ENCODE measurements at regions not wholly inside any gene's neighbourhood (a gene's known extent, or its start where the extent isn't known, plus 50 kb on each side); places are given as distances from the start of the nearest gene placed in this dataset.
"Not testable (repeated sequence)": the region's sequence is repeated elsewhere in the genome, so short reads cannot be mapped to it uniquely, and the experiment has no call there.

DNA sequence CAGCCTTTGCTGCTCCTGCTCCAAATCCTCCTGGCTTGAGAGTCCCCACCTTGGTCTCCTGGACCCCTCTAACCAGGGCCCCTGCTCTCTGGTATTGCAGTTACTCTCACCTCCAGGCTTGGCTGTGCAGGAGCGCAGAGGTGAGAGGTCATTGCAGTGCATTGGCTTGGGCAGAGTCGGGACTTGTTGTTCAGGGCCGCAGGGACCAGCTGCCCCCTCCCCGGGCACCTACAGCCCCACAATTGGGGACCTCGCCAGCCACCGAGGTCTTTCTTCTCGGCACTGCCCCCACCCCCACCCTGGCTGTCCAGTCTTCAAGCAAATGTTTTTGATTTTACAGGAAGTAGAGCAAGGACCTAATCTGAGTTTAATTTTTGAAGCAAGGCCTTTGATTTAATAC is 65.5 kb upstream of the FGF3 start:
- DNase-seq (ENCODE audit: low spot score): no peak

- no peak for DNase-seq (ENCODE audit: low spot score)
Observed at GRCh38 chr11:69887330-69887729, 68.1 kb upstream of the FGF3 start.

- DNase-seq (ENCODE audit: low spot score): no peak
Observed at GRCh38 chr11:69887841-69888427, 68.7 kb upstream of the FGF3 start.

DNA sequence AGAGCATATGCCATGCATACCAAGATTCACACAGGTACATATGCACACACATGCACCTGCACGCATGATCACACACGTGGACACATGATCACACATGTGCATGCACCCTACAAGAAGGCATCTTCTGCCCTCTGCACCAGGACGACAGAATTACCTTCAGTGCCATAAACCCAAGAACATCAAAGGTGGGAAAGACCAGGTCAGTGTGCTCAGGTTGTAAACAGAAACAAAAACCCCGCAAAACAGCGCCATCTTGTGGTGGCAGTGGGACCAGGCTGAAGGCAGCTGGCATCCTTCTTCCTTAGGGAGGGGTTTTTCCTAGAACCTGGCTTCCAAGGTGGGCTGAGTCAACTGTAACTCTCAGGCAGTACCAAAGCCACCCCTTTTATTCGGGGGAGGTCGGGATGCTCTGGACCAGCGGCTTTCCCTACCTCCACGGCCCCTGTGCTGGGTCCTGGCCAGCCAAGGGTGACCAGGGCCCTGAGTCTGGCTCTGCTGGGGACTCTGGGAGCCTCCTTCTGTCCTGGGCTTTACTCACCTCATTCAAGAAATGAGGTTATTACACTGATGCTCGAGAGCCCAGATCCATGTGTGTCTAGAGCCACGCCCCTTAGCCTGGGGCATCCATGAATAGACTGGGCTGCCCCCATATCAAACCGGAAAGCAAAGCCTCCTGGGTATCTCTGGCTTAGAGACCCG is 69.4 kb upstream of the FGF3 start:
- peak; percentile 51 for DNase-seq (ENCODE audit: low spot score)

- DNase-seq (ENCODE audit: low spot score): no peak
Observed at GRCh38 chr11:69889400-69890318, 70.4 kb upstream of the FGF3 start.

GRCh38 chr11:69890476-69890875 is 71.3 kb upstream of the FGF3 start:
- DNase-seq (ENCODE audit: low spot score): no peak

GRCh38 chr11:69891421-69892236 is 72.4 kb upstream of the FGF3 start:
- DNase-seq (ENCODE audit: low spot score): no peak

GRCh38 chr11:69892237-69892985 is 73.2 kb upstream of the FGF3 start:
- no peak for DNase-seq (ENCODE audit: low spot score)

- DNase-seq (ENCODE audit: low spot score): no peak
Observed at GRCh38 chr11:69892986-69893555, 73.9 kb upstream of the FGF3 start.

GRCh38 chr11:69893631-69894030 is 74.4 kb upstream of the FGF3 start:
- DNase-seq (ENCODE audit: low spot score): no peak

DNA sequence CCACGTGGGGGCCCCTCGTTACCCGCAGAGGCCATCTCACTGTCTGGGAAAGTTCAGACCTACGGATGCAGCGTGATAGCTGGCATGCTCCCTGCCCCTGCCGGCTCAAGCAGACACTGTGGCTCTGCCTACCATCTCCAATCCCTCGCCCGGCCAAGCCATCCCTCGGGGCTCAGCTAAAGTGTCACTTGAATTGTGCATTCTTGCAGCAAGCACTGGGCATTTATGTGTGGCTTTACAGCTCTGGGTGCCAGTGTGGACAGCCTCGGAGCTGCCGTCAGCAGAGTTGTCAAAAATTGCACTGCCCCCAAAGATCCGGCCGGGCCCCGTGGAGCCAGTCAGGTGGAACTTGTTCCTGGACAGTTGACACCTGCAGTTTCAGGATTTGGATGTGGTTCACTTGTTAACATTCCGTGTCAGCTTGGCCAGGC is 75.0 kb upstream of the FGF3 start:
- no peak for DNase-seq (ENCODE audit: low spot score)

- no peak for DNase-seq (ENCODE audit: low spot score)
Observed at GRCh38 chr11:69894648-69895047, 75.4 kb upstream of the FGF3 start.

DNA sequence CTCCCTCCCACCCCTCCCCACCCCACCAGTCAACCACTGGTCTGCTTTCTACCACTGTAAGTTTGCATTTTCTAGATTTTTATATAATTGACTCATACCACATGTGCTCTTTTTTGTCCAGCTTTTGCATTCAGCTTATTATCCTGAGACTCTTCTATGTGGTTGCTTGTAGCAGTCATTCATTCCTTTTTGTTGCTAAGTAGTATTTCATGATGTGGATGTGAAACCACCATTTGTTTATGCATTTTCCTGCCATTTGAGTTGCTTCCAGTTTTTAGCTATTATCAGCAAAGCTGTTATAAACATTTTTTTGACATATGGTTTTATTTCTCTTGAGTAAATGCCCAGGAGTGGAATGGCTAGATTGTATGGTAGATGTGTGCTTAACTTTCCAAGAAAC is 77.0 kb upstream of the FGF3 start:
- DNase-seq (ENCODE audit: low spot score): no peak

- no peak for DNase-seq (ENCODE audit: low spot score)
Observed at GRCh38 chr11:69898123-69898522, 78.9 kb upstream of the FGF3 start.

DNA sequence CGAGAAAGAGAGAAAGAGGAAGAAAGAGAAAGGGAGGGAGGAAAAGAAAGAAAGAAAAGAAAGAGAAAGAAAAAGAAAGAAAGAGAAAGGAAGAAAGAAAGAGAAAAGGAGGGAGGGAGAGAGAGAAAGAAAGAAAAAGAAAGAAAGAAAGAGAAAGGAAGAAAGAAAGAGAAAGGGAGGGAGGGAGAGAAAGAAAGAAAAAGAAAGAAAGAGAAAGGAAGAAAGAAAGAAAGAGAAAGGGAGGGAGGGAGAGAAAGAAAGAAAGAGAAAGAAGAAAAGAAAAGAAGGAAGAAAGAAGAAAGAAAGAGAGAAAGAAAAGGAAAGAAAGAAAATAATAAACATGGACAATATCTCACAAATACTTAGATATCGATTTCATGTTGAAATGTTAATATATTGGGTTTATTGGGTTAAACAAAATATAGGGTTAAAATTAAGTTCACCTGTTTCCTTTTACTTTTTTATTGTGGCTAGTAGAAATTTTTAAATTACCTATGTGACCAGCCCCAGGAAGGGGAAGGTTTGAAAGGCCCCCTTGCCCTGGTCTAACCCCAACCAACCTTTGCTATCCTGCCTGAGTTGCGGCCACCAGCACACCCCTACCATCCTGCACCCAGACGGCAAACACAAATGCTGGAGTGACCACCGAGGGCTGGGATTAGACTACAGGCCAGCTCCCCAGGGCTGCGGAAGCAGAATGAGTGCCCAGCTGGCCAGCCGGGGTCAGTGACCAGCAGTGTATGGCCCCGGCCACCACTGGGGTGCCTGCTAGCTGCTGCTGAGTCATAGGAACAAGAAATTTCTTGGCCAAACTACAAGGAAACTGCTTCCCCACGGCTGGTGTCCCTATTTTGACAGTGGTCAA is 81.0 kb upstream of the FGF3 start:
- DNase-seq (ENCODE audit: low spot score): no peak

GRCh38 chr11:69900822-69901302 is 81.6 kb upstream of the FGF3 start:
- DNase-seq (ENCODE audit: low spot score): not testable (repeated sequence)

DNA sequence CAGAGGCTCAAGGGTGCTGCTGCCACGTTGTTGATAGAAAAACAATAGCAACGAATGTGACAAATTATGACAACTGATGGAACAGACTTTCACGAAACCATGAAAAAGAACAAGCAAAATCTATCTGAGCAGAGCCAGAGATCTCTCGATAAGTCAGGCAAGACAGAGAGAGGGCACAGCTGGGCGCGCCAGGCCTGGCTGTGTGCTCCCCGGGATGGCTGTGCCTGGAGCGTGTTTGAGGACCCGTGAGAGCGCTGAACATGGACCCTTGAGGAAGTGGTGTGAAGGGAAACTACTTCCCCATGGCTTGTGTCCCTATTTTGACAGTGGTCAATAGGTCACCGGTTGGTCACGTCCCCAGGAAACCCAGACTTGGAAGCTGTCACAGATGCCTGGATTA is 83.1 kb upstream of the FGF3 start:
- no peak for DNase-seq (ENCODE audit: low spot score)

GRCh38 chr11:69903211-69903610 is 84.0 kb upstream of the FGF3 start:
- no peak for DNase-seq (ENCODE audit: low spot score)

GRCh38 chr11:69904161-69904973 is 85.2 kb upstream of the FGF3 start:
- DNase-seq (ENCODE audit: low spot score): no peak
